ENCODE measurements at regions not wholly inside any gene's neighbourhood (a gene's known extent, or its start where the extent isn't known, plus 50 kb on each side); places are given as distances from the start of the nearest gene placed in this dataset.

GRCh38 chr2:239554766-239555570 is 154.1 kb upstream of the HDAC4 start:
- TF ChIP-seq CTCF (IDR thresholded peaks at IDR 0.05; ENCODE audit: insufficient read depth, low read length) = no peak
- no peak for TF ChIP-seq REST (IDR thresholded peaks at IDR 0.05; ENCODE audit: insufficient replicate concordance, low read depth)
- TF ChIP-seq POLR2AphosphoS5 (IDR thresholded peaks at IDR 0.05; ENCODE audit: low read depth) = no peak
- no peak for TF ChIP-seq SPI1 (IDR thresholded peaks at IDR 0.05; ENCODE audit: borderline replicate concordance, low read depth)
